A549 (cell line): ENCODE measurements at regions not wholly inside any gene's neighbourhood (a gene's known extent, or its start where the extent isn't known, plus 50 kb on each side); places are given as distances from the start of the nearest gene placed in this dataset.
"Not testable (repeated sequence)": the region's sequence is repeated elsewhere in the genome, so short reads cannot be mapped to it uniquely, and the experiment has no call there.

Experiments used
- ATAC-seq, 2 experiments: fragments of 200-7000 bp in 1 of 2; fragments of >200 bp in 1 of 2; cut with Nextera tagmentation in 1 of 2; cut with Tn5 transposase in 1 of 2; 3 replicates each; pipeline versions ENCODE4 v1.8.0 to v1.9.1; 2018 to 2020; ENCODE audit warnings: mild to moderate bottlenecking in 1 of 2, moderate library complexity in 1 of 2
- CTCF ChIA-PET: fragments of 300-600 bp; sonication (Branson Sonifier 250); formaldehyde crosslinking; extraction: SDS; loops from one replicate; lab custom pipeline; 2021; ENCODE audit warnings: antibody characterized with exemption, inconsistent platforms; lab: Yijun Ruan, JAX
- POLR2A ChIA-PET: fragments of 350-600 bp; formaldehyde crosslinking; extraction: SDS; loops from one replicate; lab custom pipeline; 2021; ENCODE audit warnings: antibody characterized with exemption, inconsistent platforms; lab: Yijun Ruan, JAX
- DNase-seq, 2 experiments: peaks; one replicate each; pipeline versions ENCODE4 v3.0.0 to v3.0.0-alpha.2; 2011 to 2016; ENCODE audit warnings: low read depth in 1 of 2, low spot score in 1 of 2
- FAIRE-seq: peaks from 2 replicates; lab custom pipeline; 2011; peaks lifted over from hg19 to GRCh38; lab: Jason Lieb, UNC
- H3K27ac ChIP-seq, 2 experiments: fragments of >200 bp; sonication (Bioruptor Twin); formaldehyde crosslinking; 3 replicates each; pipeline ENCODE4 v1.5.1; 2016 to 2017
- H3K4me1 ChIP-seq: fragments of >200 bp; sonication (Bioruptor Twin); formaldehyde crosslinking; 3 replicates; pipeline ENCODE4 v1.6.1; 2016
- H3K4me2 ChIP-seq: fragments of >200 bp; sonication (Bioruptor Twin); formaldehyde crosslinking; 3 replicates; pipeline ENCODE4 v1.6.1; 2016
- H3K4me3 ChIP-seq: fragments of >200 bp; sonication (Bioruptor Twin); formaldehyde crosslinking; 3 replicates; pipeline ENCODE4 v1.5.1; 2016
- H3K9me3 ChIP-seq: fragments of >200 bp; sonication (Bioruptor Twin); formaldehyde crosslinking; 3 replicates; pipeline ENCODE4 v1.6.1; 2016
- CBX2 ChIP-seq: fragments of 200-600 bp; sonication (generic); IDR thresholded peaks from 2 replicates; pipeline ENCODE4 v1.6.1; 2016; ENCODE audit warnings: low read depth, mild to moderate bottlenecking, borderline replicate concordance
- CBX8 ChIP-seq: fragments of 200-600 bp; sonication (generic); IDR thresholded peaks from 2 replicates; pipeline ENCODE4 v1.6.1; 2016
- ELK1 ChIP-seq: fragments of 150-350 bp; IDR thresholded peaks from 2 replicates; pipeline ENCODE4 v1.6.1; 2014; ENCODE audit warnings: low read depth, mild to moderate bottlenecking, low read length
- FOSB ChIP-seq: fragments of 250-450 bp; sonication (Bioruptor Pico); IDR thresholded peaks from 2 replicates; pipeline ENCODE4 v1.5.0; 2020; ENCODE audit warnings: mild to moderate bottlenecking, moderate library complexity
- HEYL ChIP-seq: fragments of 250-450 bp; sonication (Bioruptor Pico); IDR thresholded peaks from 2 replicates; pipeline ENCODE4 v1.8.0; 2021; ENCODE audit warnings: mild to moderate bottlenecking, moderate library complexity
- JUNB ChIP-seq: fragments of >200 bp; sonication (Bioruptor Twin); formaldehyde crosslinking; IDR thresholded peaks from 2 replicates; pipeline ENCODE4 v1.6.1; 2016
- KDM1A ChIP-seq: fragments of 200-600 bp; sonication (generic); IDR thresholded peaks from 2 replicates; pipeline ENCODE4 v1.6.1; 2016; ENCODE audit warnings: low read depth, mild to moderate bottlenecking
- MAFK ChIP-seq: fragments of 450-650 bp; IDR thresholded peaks from 2 replicates; pipeline ENCODE4 v1.6.1; 2014; ENCODE audit not compliant: partially characterized antibody
- NPAS2 ChIP-seq: fragments of 250-450 bp; sonication (Bioruptor Pico); IDR thresholded peaks from 2 replicates; pipeline ENCODE4 v1.8.0; 2022; ENCODE audit warnings: mild to moderate bottlenecking, moderate library complexity, borderline replicate concordance
- NR3C1 ChIP-seq: fragments of >200 bp; sonication (Bioruptor Twin); formaldehyde crosslinking; IDR thresholded peaks from 3 replicates; pipeline ENCODE4 v1.6.1; 2017
- RNF2 ChIP-seq: fragments of 200-600 bp; sonication (generic); IDR thresholded peaks from 2 replicates; pipeline ENCODE4 v1.6.1; 2016; ENCODE audit warnings: low read depth, mild to moderate bottlenecking, antibody characterized with exemption, moderate library complexity, borderline replicate concordance
- SMC3 ChIP-seq: fragments of >200 bp; sonication (Bioruptor Twin); formaldehyde crosslinking; IDR thresholded peaks from 3 replicates; pipeline ENCODE4 v1.6.1; 2018; ENCODE audit warnings: inconsistent platforms
- ZFP36 ChIP-seq: fragments of 450-650 bp; IDR thresholded peaks from 2 replicates; pipeline ENCODE4 v1.6.1; 2014; ENCODE audit warnings: borderline replicate concordance; ENCODE audit not compliant: partially characterized antibody
- WGBS: methylation state at CpG from one replicate; pipeline ENCODE4 v1.1.6; 2017; ENCODE audit errors: missing lambda C conversion rate; 5-methylcytosine and 5-hydroxymethylcytosine counted together
- TF ChIP-seq, protein P1 (sequence below): fragments of >200 bp; sonication (Bioruptor Twin); formaldehyde crosslinking; IDR thresholded peaks from 2 replicates; pipeline ENCODE4 v1.6.1; 2016
- TF ChIP-seq, protein P2 (sequence below): IDR thresholded peaks from 2 replicates; pipeline ENCODE4 v1.6.1; 2012

- Histone ChIP-seq H3K4me2 (no peak overlapping the region), H3K27ac (no peak overlapping the region), H3K9me3 (no peaks in the 10 kb centered on the region), H3K4me1 (no peaks in the 10 kb centered on the region), H3K4me3 (no peak overlapping the region)
- TF ChIP-seq, protein P1, sequence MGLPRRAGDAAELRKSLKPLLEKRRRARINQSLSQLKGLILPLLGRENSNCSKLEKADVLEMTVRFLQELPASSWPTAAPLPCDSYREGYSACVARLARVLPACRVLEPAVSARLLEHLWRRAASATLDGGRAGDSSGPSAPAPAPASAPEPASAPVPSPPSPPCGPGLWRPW, result no peak
- TF ChIP-seq SMC3 (no peak), JUNB (no peak), NR3C1 (no peak), NPAS2 (CRISPR knock-in tag) (no peak), CBX8 (no peak)
- 11% methylated on average over 3 of the region's 3 CpGs for WGBS
- POLR2A ChIA-PET, result no interaction called here
- CTCF ChIA-PET, result interaction anchor here (1.3 kb wide), 1 partner anchor 11 kb away, joined by 3 read pairs; no protein-coding TSS in a partner anchor
- ATAC-seq, result no peak
- no peak for FAIRE-seq
- DNase-seq, result no peak
Observed at GRCh38 chr7:110454713-110455112, 636.2 kb upstream of the LRRN3 start.

DNA sequence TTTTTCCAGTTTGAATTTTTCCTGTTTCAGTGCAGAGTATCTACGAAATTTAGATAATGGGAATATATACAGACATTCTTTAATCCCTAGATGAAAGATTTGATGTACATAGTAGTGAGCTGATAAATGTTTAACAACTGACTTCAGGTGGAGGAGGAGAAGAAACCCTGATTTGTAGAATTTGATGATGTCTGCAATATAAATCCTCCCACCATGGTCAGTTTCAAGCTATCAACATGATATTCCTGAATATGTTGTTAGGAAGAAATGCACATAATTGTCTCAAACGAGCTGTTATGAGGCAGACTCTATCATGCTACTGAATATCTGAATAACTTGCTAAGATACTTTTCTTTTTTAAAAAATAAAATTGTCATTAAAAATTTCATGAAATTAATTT lies 629.3 kb upstream of the LRRN3 start:
- 7% methylated on average over 2 of the region's 2 CpGs for WGBS
- no peaks in the 10 kb centered on the region for H3K4me1 ChIP-seq
- no peak overlapping the region for H3K4me2 ChIP-seq
- H3K27ac ChIP-seq, result no peak overlapping the region
- TF ChIP-seq SMC3 (no peak), ELK1 (no peak), JUNB (no peak), MAFK (peak; percentile 63)
- DNase-seq (no peak), FAIRE-seq (no peak), ATAC-seq (no peak)
- CTCF ChIA-PET, result no interaction called here
- POLR2A ChIA-PET, result no interaction called here
- no peaks in the 10 kb centered on the region for H3K9me3 ChIP-seq
- H3K4me3 ChIP-seq, result no peak overlapping the region

- Histone ChIP-seq H3K9me3 (no peaks in the 10 kb centered on the region), H3K4me1 (no peaks in the 10 kb centered on the region), H3K4me2 (no peak overlapping the region), H3K4me3 (no peak overlapping the region), H3K27ac (no peak overlapping the region)
- peak in 1 of 2 experiments; percentile 2 for DNase-seq
- ChIA-PET POLR2A (no interaction called here), CTCF (no interaction called here)
- ATAC-seq, result no peak
- TF ChIP-seq FOSB (CRISPR knock-in tag), result no peak
- TF ChIP-seq KDM1A, result no peak
- no peak for TF ChIP-seq RNF2
- TF ChIP-seq, protein P2, sequence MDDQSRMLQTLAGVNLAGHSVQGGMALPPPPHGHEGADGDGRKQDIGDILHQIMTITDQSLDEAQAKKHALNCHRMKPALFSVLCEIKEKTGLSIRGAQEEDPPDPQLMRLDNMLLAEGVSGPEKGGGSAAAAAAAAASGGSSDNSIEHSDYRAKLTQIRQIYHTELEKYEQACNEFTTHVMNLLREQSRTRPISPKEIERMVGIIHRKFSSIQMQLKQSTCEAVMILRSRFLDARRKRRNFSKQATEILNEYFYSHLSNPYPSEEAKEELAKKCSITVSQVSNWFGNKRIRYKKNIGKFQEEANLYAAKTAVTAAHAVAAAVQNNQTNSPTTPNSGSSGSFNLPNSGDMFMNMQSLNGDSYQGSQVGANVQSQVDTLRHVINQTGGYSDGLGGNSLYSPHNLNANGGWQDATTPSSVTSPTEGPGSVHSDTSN, result no peak
- FAIRE-seq, result no peak
Observed at GRCh38 chr7:110470420-110470819, 620.5 kb upstream of the LRRN3 start.

- H3K4me2 ChIP-seq, DNase-seq, H3K4me1 ChIP-seq, FAIRE-seq, H3K9me3 ChIP-seq, H3K4me3 ChIP-seq, CTCF ChIA-PET, H3K27ac ChIP-seq, ATAC-seq, POLR2A ChIA-PET: not testable (repeated sequence)
- WGBS, result 46% methylated on average over 7 of the region's 7 CpGs
Observed at GRCh38 chr7:110472419-110472818, 618.5 kb upstream of the LRRN3 start.

- Histone ChIP-seq H3K4me3 (no peak overlapping the region), H3K4me2 (no peak overlapping the region), H3K27ac (no peak overlapping the region), H3K4me1 (no peaks in the 10 kb centered on the region), H3K9me3 (peaks cover 16% of the 10 kb centered on the region; the same call in 2 of the 3 replicates)
- no peak for FAIRE-seq
- ChIA-PET POLR2A (no interaction called here), CTCF (interaction anchor here (1.3 kb wide), 1 partner anchor 12 kb away, joined by 3 read pairs; no protein-coding TSS in a partner anchor)
- 35% methylated on average over 2 of the region's 2 CpGs for WGBS
- DNase-seq, result no peak
- ATAC-seq, result no peak
- TF ChIP-seq ZFP36 (peak; percentile 66), HEYL (no peak), CBX2 (no peak)
Observed at GRCh38 chr7:110480964-110481363, 610.0 kb upstream of the LRRN3 start.
